WTC11 (cell line): ENCODE measurements at regions not wholly inside any gene's neighbourhood (a gene's known extent, or its start where the extent isn't known, plus 50 kb on each side); places are given as distances from the start of the nearest gene placed in this dataset.
"Not testable (repeated sequence)": the region's sequence is repeated elsewhere in the genome, so short reads cannot be mapped to it uniquely, and the experiment has no call there.

Experiments used
- CTCF ChIP-seq: fragments of 200-600 bp; IDR thresholded peaks from 2 replicates; pipeline ENCODE4 v1.8.0; 2022; ENCODE audit warnings: antibody characterized with exemption
- SP1 ChIP-seq: sonication (generic); formaldehyde crosslinking; conservative IDR thresholded peaks from 2 replicates; pipeline ENCODE4 v1.8.1; 2022; ENCODE audit warnings: missing genetic modification reagents
- TEAD4 ChIP-seq: sonication (generic); formaldehyde crosslinking; IDR thresholded peaks from 2 replicates; pipeline ENCODE4 v1.8.0; 2022; ENCODE audit warnings: mild to moderate bottlenecking, missing genetic modification reagents
- ZNF263 ChIP-seq: sonication (generic); formaldehyde crosslinking; IDR thresholded peaks from 2 replicates; pipeline ENCODE4 v1.8.1; 2022; ENCODE audit warnings: low read depth, mild to moderate bottlenecking, moderate library complexity, missing genetic modification reagents

GRCh38 chr12:4138532-4138931, 135.0 kb upstream of the CCND2 start:
- TF ChIP-seq SP1 (CRISPR knock-in tag); CTCF; ZNF263 (CRISPR knock-in tag); TEAD4 (CRISPR knock-in tag): not testable (repeated sequence)
